ENCODE measurements at regions not wholly inside any gene's neighbourhood (a gene's known extent, or its start where the extent isn't known, plus 50 kb on each side); places are given as distances from the start of the nearest gene placed in this dataset.

DNA sequence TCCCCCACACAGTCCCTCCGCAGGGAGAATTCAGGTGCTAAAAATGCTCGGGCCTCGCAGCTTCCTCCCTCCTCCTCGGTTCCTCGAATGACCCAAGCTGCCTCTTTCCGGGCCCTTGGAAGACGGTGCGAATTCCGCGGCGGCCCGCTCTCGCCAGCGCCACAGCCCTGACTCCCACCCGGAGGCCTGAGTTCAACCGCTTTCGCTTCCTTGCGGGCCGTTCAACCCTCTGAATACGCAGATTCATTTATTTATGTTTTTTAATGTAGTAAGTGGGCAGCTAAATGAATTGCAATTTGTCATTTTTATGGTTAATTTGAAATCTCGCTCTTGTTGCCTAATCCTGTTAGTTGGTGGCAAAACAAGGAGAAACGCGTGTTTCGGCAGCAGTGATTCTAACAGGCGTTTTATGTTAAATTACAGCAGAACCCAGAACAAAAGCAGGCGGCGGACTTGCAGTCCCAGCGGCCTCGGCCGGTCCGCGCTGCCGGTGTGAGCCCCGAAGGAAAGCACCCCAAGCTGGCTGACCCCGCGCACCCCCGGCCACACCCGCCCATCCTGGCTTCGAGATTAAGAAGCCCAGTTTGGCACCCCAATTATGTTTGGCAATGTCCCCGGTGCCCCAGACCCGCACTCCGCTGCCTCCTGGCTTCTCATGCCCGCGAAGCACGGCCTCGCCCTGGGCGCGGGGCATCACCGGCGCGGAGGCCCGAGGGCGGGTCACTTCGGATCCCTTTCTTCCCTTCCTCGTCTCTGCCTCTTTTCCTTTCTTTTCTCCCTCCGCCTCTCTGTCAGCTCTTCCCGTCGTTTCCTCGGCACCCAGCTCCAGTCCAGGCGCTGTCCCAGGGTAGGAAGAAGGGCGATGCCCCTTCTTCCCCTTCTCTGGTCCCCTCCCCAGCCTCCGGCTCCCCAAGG lies 75.9 kb downstream of the INSIG1 start:
- DNase-seq (ENCODE audit: low read depth, low spot score), result peak; percentile 10
- TF ChIP-seq, protein P1, sequence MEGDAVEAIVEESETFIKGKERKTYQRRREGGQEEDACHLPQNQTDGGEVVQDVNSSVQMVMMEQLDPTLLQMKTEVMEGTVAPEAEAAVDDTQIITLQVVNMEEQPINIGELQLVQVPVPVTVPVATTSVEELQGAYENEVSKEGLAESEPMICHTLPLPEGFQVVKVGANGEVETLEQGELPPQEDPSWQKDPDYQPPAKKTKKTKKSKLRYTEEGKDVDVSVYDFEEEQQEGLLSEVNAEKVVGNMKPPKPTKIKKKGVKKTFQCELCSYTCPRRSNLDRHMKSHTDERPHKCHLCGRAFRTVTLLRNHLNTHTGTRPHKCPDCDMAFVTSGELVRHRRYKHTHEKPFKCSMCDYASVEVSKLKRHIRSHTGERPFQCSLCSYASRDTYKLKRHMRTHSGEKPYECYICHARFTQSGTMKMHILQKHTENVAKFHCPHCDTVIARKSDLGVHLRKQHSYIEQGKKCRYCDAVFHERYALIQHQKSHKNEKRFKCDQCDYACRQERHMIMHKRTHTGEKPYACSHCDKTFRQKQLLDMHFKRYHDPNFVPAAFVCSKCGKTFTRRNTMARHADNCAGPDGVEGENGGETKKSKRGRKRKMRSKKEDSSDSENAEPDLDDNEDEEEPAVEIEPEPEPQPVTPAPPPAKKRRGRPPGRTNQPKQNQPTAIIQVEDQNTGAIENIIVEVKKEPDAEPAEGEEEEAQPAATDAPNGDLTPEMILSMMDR (IDR thresholded peaks at IDR 0.05; ENCODE audit: low read depth, low read length), result no peak
- in situ Hi-C loops (cut with HindIII; ENCODE audit: low sequenced_read_pairs), result no loop called here
- H3K4me3 ChIP-seq (ENCODE audit: low read depth, low read length), result no peak overlapping the region

DNA sequence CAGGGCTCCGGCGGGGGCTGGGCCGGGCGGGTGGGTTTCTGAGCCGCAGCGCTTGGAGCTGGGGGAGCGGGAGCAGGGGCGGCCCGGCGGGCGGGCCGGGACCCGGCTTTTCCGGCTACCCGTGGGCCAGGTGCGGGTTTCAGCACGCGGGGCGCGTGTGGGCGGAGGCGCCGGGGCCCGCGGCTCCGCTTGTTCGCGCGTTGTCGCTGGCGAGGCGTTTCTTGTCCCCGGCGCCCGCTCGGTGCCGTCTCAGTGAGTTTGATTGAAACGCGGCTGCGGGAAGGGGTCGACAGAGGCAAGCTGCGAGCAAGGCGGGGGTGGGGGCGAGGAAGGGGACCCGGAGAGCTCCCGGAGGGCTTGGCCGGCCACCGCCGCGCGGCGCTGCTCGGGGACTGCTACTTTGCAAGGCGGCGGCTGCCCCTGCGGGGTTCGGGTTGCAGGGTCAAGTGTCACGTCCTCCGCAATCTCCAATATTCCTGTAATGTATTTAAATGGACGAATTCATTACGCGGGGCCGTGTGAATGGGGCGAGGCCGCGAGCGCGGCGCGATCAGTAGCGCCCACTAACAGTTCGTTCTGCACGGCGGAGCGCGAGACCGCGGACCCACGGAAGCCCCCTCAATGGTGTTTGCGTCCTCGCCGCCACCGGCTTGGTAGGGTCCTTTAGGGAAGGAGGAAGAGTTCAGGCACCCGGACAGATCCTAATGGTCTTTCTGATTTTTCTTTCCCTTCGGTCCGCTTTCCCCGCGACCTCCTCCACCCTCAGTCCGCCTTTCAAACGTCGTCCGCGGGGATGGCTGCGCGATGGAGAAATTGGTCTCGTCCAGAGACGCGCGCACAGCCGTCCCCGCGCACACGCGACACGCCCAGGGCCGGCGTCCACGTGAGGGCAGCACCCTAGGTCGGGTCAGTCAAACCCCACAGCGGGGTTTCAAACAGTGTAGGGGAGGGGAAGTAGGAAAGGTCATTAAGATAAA lies 76.9 kb downstream of the INSIG1 start:
- TF ChIP-seq, protein P1 (IDR thresholded peaks at IDR 0.05; ENCODE audit: low read depth, low read length), result no peak
- in situ Hi-C loops (cut with HindIII; ENCODE audit: low sequenced_read_pairs), result no loop called here
- no peak for DNase-seq (ENCODE audit: low read depth, low spot score)
- no peak overlapping the region for H3K4me3 ChIP-seq (ENCODE audit: low read depth, low read length)

DNA sequence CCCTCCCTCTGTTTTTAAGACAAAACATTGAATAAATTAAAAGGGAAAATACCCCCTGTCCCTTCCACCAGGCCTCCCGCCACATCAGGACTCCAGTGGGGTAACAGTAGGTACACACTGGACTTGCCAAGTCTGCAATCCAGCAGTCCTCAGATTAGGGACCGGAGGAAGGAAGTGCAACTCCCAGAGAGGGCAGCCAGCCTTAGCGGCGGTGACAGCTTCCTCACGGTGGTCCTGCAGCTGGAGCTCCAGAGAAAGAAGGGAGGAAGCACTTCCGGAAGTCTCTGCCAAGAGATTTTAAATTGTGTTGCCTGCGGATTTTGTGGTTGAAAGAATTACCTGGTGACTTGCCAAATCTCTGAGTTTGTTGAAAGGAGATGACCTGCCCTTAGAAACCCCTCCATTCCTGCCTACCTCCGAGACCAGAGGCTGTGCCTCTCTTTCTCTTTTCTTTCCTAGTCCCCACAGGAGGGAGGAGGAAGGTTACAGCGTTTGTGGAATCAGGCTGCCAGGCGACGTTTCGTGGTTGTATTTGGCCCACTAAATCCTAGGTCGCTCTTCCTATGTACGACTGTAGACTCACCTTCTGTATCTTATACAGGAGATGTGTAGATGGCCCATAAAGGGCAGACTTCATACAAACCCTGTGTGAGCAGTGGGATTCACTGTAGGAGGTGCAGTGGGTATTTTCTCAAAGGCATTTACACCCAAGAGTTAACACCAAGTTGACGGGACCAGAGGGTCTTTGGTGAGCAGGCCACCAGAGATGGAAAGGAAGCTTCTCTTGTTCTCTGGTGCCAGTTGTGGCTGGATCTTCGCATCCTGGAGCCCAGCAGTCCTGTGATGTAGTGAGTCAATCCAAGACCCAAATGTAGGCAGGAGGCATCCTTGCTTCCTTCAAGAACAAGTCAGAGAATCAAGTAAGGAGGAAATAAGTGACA lies 77.9 kb downstream of the INSIG1 start:
- DNase-seq (ENCODE audit: low read depth, low spot score), result no peak
- H3K4me3 ChIP-seq (ENCODE audit: low read depth, low read length), result no peak overlapping the region

DNA sequence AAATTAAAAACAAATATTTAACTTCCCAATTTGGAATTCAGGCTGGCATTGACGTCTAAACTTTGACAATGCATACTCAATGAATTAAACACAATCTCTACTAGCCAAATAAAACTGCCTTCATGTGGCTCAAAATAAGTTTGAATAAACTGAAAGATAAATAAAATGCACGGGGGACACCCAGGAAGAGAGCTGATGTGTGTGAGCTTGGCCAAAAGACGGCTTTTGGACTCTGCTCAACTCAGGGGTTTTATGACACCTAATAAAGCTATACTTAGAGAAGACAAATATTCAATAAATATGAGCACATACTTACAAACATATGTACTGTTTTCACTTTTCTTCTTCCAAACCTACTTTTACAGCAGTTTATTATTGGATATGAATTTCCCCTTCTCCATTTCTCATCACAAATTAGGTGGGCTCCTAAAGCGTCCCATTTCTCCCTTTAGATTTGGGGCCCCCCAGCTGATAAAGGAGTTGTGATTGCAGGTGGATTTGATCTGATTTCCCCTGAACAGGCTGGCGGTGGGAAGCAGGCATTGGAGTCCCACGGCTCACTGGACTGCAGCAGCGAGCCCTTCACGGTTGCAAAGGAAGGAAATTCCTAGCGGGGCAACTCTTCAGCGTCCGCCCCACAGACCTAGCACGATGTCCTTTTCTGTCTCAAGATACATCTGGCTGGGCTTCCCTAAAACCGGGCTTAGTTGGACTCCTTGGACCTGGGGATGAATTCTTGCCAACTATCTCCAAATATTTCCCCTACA lies 79.6 kb downstream of the INSIG1 start:
- TF ChIP-seq, protein P1 (IDR thresholded peaks at IDR 0.05; ENCODE audit: low read depth, low read length), result no peak
- in situ Hi-C loops (cut with HindIII; ENCODE audit: low sequenced_read_pairs), result no loop called here
- DNase-seq (ENCODE audit: low read depth, low spot score), result no peak
- H3K4me3 ChIP-seq (ENCODE audit: low read depth, low read length), result no peak overlapping the region

More for the DNA sequence above, 77.9 kb downstream of the INSIG1 start:
- TF ChIP-seq, protein P1 (IDR thresholded peaks at IDR 0.05; ENCODE audit: low read depth, low read length), result no peak
- in situ Hi-C loops (cut with HindIII; ENCODE audit: low sequenced_read_pairs), result no loop called here

DNA sequence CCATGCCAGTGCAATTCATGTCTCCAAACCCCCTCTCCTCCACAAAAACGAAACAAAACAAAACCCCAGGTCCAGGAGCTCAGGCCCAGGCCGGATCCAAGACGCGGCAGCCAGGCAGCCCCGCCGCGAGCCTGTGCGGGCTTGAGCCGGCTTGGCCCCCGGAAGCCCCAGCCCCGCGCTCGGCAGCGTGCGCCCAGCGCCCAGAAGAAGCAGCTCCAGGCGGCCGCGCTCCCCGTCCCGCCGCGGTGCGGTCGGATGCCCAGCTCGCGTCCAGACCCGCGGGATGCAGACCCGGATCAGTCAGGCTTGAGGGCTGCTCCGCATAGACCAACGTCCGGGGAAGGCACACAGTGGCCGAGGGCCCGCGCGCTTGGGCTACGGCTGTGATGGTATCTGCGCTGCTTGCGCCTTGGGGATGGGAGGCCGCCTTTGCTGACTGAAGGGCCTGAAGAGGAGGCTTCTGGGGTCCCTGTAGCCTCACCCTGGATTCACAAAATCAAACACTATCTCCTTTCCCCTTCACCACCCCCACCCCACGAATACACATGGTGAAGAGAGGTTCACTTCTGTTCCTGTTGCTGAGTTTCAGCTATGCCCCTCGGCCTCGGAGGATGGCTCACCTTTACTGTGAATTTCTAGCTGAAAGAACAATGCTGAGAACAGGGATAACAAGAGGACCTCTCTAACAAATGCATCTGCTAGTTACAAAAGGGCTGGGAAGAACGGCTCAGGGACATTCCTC lies 79.9 kb upstream of the EN2 start:
- H3K4me3 ChIP-seq (ENCODE audit: low read depth, low read length), result no peak overlapping the region
- in situ Hi-C loops (cut with HindIII; ENCODE audit: low sequenced_read_pairs), result no loop called here
- TF ChIP-seq, protein P1 (IDR thresholded peaks at IDR 0.05; ENCODE audit: low read depth, low read length), result no peak
- DNase-seq (ENCODE audit: low read depth, low spot score), result peak; percentile 11

All from astrocyte of the spinal cord (primary cell).